GM18511 (cell line): ENCODE measurements at regions not wholly inside any gene's neighbourhood (a gene's known extent, or its start where the extent isn't known, plus 50 kb on each side); places are given as distances from the start of the nearest gene placed in this dataset.

Experiments
- ATAC-seq: cut with Tn5 transposase; IDR thresholded peaks from one replicate; pipeline ENCODE4 v1.9.1; 2021; ENCODE audit warnings: mild to moderate bottlenecking, moderate library complexity; ENCODE audit not compliant: unreplicated experiment

GRCh38 chr6:91298543-91299145 lies 711.8 kb upstream of the MAP3K7 start:
- ATAC-seq: no peak

GRCh38 chr6:91293395-91293794 lies 706.5 kb upstream of the MAP3K7 start:
- no peak for ATAC-seq

GRCh38 chr6:91291071-91291470 lies 704.2 kb upstream of the MAP3K7 start:
- ATAC-seq: no peak

GRCh38 chr6:91288741-91289140 lies 701.9 kb upstream of the MAP3K7 start:
- no peak for ATAC-seq

DNA sequence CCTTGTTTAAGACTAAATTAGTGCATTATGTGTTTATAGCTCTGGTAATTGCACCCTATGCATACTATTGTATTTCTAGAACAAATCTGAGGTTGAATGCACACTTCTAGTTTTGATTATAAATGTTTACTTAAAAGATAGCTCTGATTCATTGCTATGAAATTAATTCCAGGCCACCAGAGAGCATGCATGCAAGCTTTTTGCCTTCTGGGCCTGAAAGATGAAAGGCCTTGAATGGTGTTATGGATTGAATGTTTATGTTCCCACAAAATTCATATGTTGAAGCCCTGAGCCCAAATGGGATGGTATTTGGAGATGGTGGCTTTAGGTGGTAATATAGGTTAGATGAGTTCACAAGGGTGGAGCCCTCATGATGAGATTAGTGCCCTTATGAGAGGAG lies 695.0 kb upstream of the MAP3K7 start:
- ATAC-seq: no peak

- ATAC-seq: no peak
Observed at GRCh38 chr6:91280494-91280830, 693.6 kb upstream of the MAP3K7 start.

DNA sequence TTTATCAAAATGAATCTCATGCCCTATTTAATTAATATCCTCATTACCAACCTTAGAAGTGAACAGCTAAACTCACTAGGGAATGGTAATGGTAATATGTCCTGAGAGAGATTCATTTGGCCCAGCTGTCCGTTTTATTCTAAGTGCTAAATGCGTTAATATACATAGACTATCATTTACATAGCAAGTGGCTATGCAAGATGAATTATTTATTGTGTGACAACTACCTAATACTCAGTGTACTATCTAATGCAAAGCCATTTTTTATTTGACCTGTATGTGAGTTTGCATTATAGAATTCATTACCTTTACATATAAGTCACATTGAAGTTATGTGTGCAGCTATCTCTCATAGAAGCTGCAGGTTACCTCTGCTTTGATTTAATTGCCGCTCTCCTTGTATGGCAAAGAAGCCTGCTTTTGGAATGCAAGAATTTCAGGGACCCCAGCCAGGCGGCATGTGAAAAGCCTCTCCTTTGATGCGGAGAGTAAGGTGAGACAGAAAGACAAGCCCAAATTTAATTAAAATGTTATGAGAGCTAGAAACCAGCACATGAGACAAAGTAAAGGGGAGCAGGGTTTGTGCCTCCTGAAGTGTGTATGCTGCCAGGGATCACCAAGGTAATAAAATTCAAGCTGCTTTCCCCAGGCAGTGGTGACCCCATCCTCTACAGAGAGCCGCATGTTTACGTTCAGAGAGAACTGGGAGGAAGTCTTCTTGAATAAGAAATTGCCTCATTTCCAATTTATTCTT lies 693.0 kb upstream of the MAP3K7 start:
- ATAC-seq: no peak

GRCh38 chr6:91278416-91278815 lies 691.5 kb upstream of the MAP3K7 start:
- no peak for ATAC-seq

- peak; percentile 88 for ATAC-seq
Observed at GRCh38 chr6:91276315-91276714, 689.4 kb upstream of the MAP3K7 start.

DNA sequence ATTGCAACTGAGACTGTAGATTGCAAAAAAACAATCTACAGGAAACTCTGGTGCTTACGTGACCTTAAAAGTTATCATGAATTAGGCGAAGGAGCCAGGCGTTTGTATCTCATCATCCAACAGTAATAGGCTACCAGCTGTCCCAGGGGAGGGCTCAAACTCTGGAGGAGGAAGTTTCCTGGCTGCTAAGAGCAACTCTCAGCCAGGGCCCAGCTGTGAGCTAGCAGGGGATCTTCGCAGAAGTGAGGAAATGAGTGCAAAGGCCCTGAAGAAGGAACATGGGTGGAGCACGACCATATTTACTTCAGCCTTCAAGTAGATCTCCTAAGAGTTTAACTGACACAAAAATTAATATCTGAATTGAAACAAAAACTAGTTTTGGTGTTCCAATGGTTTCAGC lies 686.9 kb upstream of the MAP3K7 start:
- no peak for ATAC-seq

GRCh38 chr6:91271807-91272206 lies 684.9 kb upstream of the MAP3K7 start:
- ATAC-seq: no peak

GRCh38 chr6:91268941-91269340 lies 682.1 kb upstream of the MAP3K7 start:
- ATAC-seq: no peak

- no peak for ATAC-seq
Observed at GRCh38 chr6:91267246-91267645, 680.4 kb upstream of the MAP3K7 start.

DNA sequence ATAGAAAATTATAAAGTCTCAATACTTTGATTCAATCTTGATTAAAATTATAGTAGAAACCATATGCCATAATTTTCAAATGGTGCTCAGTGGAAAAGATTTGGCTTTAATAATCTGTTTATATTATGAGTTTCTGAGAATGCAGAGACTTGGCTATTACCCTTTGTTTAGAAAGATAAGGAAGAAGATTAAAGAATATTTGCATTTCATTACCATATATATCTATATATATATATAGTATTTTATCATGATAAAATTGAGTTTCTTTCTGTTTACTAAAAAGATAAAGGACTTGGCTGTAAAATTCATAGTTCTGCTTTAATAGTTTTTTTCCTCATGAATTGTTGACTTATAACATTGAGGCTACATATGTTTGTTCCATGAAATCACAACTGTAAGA lies 679.3 kb upstream of the MAP3K7 start:
- ATAC-seq: no peak

DNA sequence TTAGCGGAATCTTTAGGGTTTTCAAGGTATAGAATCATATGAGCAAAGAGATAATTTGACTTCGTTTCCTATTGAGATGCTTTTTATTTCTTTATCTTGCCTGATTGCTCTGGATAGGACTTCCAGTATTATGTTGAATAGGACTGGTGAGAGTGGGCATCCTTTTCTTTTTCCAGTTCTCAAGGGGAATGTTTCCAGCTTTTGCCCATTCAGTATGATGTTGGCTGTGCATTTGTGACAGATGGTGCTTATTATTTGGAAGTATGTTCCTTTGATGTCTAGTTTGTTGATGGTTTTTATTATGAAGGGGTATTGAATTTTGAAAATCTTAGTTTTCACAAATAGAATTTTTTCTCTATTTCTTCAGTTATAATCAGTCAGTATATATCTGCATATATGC lies 656.6 kb upstream of the MAP3K7 start:
- no peak for ATAC-seq

GRCh38 chr6:91242614-91242949 lies 655.7 kb upstream of the MAP3K7 start:
- no peak for ATAC-seq

- no peak for ATAC-seq
Observed at GRCh38 chr6:91241946-91242613, 655.2 kb upstream of the MAP3K7 start.

DNA sequence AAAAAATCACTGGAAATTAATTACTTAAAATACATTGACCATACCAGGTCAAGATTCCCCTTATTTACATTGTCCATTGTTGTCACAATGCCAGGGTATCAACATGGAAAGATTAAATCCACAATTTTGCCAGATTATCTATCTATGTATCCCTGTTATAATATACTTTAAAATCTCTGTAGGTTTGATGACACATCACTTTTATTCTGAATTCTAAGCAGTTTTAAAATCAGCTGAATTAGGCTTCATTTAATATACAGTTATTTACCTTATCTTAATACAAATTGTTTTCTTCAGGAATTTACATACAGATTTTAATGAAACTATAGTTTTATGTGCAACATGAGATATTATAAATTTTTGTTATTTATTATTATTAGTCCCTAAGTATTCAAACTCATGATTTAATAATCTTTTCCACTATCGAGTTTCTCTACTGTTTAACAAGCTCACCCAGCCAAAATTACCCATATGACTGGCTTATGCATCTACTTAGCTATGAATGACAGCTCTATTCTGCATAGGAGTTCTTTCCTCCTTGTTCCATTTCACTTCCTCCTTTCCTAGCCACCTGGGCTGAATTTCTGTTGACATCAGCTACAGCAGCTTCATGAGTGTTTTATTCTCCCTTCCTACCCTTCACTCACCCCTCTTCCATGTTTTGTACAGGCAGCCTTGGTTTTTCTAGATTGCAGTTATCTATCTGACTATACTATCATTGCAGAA lies 654.2 kb upstream of the MAP3K7 start:
- peak; percentile 91 for ATAC-seq

DNA sequence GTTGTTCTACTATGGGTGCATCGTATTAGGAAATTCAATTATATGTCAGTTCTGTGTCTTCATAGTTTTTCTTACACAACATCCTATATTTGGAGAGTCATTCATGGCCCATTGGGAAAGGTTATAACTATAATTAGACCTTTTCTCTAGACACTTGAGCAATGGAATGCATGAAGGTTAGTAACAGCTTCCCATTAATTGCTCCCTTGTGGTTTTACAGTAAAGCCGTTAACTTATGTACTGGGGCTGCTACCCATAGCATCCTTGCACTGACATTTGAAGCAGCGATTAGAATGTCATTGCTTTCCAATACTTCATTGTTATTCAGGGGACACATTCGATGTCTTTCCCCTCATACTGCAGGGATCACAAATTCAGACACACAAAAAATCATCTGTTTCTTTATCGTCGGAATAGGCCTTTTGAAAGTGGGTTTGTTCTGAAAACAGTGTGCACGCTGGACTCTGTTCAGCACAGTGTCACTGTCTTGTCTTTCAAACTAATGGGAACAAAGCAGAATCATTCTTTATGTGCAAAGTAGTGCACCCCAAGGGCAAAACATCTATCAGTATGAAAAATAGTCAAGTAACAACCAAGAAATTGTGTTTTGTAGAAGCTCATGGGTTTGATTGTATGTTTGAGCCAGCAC lies 634.3 kb upstream of the MAP3K7 start:
- no peak for ATAC-seq

DNA sequence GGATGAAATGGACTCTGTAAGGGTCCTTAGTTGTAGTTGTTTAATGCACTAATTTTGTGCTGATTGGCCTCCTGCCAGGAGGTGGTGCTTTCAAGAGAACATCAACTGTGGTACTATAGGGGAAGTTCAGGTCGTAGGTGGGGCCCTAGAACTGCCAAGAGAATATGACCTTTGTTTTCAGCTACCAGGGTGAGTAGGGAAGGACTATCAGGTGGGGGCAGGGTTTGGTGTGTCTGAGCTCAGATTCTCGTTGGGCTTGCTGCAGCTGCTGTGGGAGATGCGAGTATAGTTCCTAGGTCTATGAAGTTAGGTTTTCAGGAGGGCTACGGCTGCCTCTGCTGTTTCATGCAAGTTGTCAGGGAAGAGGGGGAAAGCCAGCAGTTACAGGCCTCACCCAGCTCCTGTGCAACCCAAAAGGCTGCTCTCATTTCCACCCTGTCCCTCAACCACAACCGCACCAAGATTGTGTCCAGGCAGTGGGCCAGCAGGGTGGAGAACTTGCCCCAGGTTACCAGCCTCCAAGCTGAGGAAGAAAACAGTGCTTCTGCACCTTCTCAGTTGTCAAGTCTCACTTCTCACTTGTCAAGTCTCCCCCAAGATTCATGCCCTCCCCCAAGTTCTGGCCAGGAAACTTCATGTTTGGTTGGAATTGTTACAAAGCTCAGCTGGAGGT lies 626.5 kb upstream of the MAP3K7 start:
- no peak for ATAC-seq
